PFSK-1 (cell line): ENCODE measurements at regions not wholly inside any gene's neighbourhood (a gene's known extent, or its start where the extent isn't known, plus 50 kb on each side); places are given as distances from the start of the nearest gene placed in this dataset.

ENCODE experiments used
- FOXP2 ChIP-seq: optimal IDR thresholded peaks from 2 replicates; pipeline ENCODE3; 2011; ENCODE audit warnings: borderline replicate concordance, control low read depth, inconsistent platforms; ENCODE audit not compliant: insufficient read depth; ENCODE audit errors: extremely low read length, extremely low read depth
- POLR2AphosphoS5 ChIP-seq: IDR thresholded peaks from 2 replicates; pipeline ENCODE4 v1.6.1; 2012; ENCODE audit warnings: low read depth, mild to moderate bottlenecking, control low read depth, low read length, moderate library complexity
- SIN3A ChIP-seq: IDR thresholded peaks from 2 replicates; pipeline ENCODE4 v1.6.1; 2012; ENCODE audit warnings: mild to moderate bottlenecking, low read length, moderate library complexity, borderline replicate concordance; ENCODE audit not compliant: insufficient read depth
- TAF1 ChIP-seq: IDR thresholded peaks from 2 replicates; pipeline ENCODE4 v1.6.1; 2012; ENCODE audit warnings: low read length, control low read depth, borderline replicate concordance; ENCODE audit not compliant: insufficient read depth
- TF ChIP-seq, protein P1 (sequence below), 2 experiments: IDR thresholded peaks; 2 replicates each; pipeline versions ENCODE4 v1.6.1 to v1.8.0; 2011 to 2012; ENCODE audit warnings: low read depth in 2 of 2, low read length in 2 of 2, control low read depth in 1 of 2, inconsistent platforms in 1 of 2, mild to moderate bottlenecking in 1 of 2, moderate library complexity in 1 of 2; ENCODE audit not compliant: insufficient read depth in 1 of 2

DNA sequence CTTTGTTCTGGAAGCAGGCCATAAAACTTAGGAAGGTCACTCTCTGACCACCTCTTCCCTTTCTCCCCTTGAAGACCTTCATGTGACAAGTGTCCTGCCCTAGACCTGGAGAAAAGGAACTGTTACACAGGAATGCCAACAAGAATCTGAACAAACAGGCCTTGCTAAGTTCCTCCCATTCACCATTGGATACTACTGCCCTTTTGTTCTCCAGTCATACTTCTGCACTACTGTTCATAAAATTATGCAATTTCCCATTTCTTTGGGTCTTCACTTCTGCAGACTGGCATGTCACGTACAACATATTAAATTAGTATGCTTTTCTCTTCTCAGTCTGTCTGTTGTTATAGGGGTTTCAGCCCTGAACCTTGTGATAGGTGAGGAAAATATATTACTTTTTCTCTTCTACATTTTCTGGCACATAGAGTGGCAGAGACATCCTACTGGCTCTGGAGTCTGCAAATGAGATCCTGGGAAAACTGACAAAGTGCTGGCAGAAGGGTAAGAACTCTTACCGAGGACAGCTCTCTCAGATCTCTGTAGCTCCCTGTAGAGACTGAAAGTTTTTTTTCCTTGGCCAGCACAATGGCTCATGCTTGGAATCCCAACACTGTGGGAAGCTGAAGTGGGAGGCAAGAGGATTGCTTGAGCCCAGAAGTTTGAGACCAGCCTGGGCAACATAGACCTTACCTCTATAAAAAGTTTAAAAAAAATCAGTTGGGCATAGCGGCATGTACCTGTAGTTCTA is 87.6 kb upstream of the SPRY2 start:
- no peak for TF ChIP-seq TAF1
- no peak for TF ChIP-seq SIN3A
- TF ChIP-seq, protein P1, sequence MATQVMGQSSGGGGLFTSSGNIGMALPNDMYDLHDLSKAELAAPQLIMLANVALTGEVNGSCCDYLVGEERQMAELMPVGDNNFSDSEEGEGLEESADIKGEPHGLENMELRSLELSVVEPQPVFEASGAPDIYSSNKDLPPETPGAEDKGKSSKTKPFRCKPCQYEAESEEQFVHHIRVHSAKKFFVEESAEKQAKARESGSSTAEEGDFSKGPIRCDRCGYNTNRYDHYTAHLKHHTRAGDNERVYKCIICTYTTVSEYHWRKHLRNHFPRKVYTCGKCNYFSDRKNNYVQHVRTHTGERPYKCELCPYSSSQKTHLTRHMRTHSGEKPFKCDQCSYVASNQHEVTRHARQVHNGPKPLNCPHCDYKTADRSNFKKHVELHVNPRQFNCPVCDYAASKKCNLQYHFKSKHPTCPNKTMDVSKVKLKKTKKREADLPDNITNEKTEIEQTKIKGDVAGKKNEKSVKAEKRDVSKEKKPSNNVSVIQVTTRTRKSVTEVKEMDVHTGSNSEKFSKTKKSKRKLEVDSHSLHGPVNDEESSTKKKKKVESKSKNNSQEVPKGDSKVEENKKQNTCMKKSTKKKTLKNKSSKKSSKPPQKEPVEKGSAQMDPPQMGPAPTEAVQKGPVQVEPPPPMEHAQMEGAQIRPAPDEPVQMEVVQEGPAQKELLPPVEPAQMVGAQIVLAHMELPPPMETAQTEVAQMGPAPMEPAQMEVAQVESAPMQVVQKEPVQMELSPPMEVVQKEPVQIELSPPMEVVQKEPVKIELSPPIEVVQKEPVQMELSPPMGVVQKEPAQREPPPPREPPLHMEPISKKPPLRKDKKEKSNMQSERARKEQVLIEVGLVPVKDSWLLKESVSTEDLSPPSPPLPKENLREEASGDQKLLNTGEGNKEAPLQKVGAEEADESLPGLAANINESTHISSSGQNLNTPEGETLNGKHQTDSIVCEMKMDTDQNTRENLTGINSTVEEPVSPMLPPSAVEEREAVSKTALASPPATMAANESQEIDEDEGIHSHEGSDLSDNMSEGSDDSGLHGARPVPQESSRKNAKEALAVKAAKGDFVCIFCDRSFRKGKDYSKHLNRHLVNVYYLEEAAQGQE (IDR thresholded peaks at IDR 0.05; ENCODE audit: insufficient read depth in 1 of 2, low read depth in 2 of 2, low read length in 2 of 2): no peak
- TF ChIP-seq POLR2AphosphoS5: no peak
- TF ChIP-seq FOXP2: no peak

DNA sequence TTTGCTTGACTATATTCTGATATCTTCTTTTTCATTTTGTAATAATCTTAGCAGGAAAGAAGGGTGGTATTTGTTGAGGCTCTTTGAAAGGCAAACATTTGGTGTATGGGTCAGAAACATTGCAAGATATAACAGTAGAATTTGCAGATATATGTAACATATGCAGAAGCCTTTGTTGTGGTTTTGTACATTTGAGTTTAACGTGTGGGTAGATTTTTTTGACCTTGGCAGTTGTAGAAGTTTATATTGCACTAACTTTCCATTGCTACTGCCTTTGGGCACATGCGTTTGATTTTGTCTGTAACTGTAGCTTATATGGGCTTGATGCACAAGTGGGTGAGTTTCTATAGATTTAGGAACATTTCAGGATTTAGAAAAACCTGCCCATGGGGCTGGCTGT is 78.5 kb upstream of the SPRY2 start:
- TF ChIP-seq SIN3A: no peak
- TF ChIP-seq, protein P1 (IDR thresholded peaks at IDR 0.05; ENCODE audit: insufficient read depth in 1 of 2, low read depth in 2 of 2, low read length in 2 of 2): no peak
- TF ChIP-seq FOXP2: no peak
- TF ChIP-seq POLR2AphosphoS5: no peak
- no peak for TF ChIP-seq TAF1

DNA sequence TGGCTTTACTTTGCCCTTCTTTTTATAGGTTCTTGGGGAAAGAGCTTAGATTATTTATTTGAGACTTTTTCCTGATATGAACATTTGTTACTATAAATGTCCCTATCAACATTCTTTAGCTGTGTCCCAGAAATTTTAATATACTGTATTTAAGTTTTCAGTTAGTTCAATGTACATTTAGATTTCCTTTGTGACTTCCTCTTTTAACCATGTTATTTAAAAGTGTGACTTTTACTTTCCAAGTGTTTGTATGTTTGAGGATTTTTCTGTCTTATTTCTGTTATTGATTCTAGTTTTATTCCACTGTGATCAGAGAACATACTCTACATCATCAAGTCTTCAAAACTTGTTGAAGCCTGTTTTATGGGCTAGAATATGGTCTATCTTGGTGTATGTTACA is 72.7 kb upstream of the SPRY2 start:
- TF ChIP-seq FOXP2: no peak
- TF ChIP-seq, protein P1 (IDR thresholded peaks at IDR 0.05; ENCODE audit: insufficient read depth in 1 of 2, low read depth in 2 of 2, low read length in 2 of 2): no peak
- no peak for TF ChIP-seq SIN3A
- TF ChIP-seq POLR2AphosphoS5: no peak
- TF ChIP-seq TAF1: no peak

DNA sequence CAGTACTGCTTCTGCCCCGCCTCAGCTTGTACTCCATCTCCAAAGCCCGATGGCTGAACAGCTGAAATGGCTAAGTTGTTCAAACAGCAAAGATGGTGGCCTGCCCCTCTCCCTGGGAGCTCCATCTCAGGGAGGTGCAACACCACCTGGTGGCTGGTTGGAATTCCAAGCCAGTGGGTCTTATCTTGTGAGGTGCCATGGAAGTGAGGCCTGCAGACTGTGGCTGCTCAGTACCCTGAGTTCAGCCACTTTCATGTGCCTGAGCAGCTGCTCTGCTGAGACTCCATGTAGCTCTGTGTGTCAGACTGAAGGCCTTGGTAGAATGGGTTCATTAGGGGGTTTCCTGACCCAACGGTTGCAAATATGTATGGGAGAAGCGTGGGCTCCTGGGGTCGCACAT is 67.3 kb upstream of the SPRY2 start:
- TF ChIP-seq TAF1: no peak
- TF ChIP-seq, protein P1 (IDR thresholded peaks at IDR 0.05; ENCODE audit: insufficient read depth in 1 of 2, low read depth in 2 of 2, low read length in 2 of 2): no peak
- no peak for TF ChIP-seq POLR2AphosphoS5
- TF ChIP-seq FOXP2: no peak
- no peak for TF ChIP-seq SIN3A
